EH (cell line): ENCODE measurements at regions not wholly inside any gene's neighbourhood (a gene's known extent, or its start where the extent isn't known, plus 50 kb on each side); places are given as distances from the start of the nearest gene placed in this dataset.
"Not testable (repeated sequence)": the region's sequence is repeated elsewhere in the genome, so short reads cannot be mapped to it uniquely, and the experiment has no call there.

Experiments
- DNase-seq: peaks from one replicate; pipeline ENCODE4 v3.0.0-alpha.2; 2015; ENCODE audit warnings: low read depth

DNA sequence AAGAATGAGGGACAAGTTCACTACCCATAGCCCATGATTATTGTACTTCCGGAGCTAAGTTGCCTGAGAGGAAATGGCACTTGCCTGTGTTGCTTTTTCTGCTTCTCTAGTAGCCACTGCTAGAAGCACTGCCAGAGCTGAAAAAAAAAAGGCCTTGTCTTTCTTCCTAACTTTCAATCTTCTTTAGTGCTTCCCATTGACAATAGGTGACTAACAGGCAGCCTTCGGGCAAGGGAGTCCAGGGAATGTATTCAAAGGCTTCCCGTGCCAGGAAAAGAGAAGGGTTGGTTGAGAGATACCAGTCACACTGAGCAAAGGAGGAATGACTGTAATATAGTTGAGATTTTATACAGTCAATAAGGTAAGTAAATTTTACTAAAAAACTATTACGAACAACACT is 242.0 kb downstream of the CALCRL start:
- DNase-seq = no peak

DNA sequence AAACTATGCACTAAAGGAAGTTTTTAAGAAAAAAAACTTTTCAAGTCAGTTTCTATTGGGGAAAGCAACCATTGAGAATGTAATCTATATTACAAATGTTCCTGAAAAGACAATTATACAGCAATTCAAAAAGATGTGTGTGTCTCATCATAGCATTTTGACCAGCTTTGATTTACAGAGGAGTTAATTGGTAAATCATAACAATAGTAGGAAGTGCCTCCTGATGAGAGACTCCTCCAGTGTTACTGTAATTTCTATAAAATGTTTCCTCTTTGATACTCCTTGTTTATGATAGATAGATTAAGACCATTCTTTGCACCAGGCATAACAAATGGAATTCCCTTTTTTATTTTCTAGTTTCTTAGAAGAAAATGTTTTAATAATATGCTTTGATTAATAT is 249.9 kb downstream of the CALCRL start:
- no peak for DNase-seq

DNA sequence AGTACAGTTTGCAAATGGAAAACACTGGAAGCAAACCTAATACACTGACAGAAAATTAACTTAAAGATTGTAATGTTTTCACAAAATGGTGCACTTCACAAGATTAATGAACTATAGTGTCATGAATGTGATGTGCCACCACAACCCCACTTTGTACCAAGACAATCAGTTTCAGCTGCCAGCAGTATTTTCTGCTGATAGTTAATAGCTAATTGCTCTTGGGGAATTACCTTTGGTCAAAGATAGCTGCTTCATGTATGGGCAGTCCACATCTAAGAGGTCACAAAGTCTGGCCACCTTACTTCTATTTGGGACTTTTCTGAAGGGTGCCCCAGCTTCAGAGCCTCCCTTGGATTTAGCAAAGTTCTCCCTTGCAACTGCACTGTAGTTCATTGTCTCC is 254.0 kb downstream of the CALCRL start:
- no peak for DNase-seq

DNA sequence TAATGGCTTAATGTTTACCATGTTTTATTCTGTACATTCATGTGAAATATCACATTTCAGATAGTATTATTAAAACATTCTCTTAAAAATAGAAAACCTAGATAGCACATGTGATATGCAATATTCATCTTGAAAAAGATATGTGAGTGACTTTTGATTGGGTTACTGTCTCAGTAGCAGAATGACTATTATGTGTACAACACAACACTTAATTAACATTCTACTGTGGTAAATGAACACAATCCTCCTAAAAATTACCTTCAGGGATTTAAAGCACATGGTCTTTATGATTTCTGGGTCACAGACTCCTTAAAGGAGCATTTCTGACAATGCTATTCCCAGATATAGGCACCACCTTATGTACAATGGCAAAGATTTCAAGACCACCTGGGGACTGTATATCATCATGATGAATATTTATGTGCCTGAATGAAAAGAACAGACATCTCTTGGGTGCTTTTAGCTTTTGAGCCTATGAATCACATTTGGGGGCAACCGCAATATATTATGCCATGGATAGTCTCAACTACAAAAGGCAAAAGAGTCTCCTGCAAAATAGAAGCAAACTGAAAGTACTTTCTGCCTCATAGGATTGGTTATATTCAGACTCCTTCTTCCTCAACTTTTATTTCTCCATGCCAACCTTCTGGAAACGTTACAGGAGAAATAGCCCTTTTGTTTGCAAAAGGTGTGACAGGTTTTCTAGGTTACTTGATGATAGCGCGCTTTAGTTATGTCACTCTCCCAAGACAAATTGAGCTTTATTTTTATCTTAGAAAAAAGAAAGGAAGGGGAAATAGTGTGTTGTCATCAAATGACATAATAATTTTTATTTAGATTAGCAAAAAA is 259.0 kb downstream of the CALCRL start:
- no peak for DNase-seq

DNA sequence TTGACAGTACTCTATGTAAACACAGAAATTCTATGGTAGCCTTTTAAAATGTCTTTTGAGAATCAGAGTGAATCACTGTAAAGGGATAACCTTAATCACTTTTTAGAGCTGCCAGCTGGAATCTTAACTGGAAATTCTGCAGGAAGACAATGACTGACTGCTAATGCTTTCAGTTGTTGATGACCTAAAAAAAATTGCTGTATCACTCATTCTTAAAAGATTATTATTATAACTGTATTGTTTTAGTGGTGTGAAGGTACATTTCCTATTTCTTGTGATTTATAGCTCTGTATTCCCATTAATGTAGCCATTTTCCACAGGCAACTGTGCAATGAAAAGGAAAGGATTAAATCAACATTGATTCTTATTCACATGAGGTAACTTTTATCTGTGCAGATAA is 260.5 kb downstream of the CALCRL start:
- no peak for DNase-seq

DNA sequence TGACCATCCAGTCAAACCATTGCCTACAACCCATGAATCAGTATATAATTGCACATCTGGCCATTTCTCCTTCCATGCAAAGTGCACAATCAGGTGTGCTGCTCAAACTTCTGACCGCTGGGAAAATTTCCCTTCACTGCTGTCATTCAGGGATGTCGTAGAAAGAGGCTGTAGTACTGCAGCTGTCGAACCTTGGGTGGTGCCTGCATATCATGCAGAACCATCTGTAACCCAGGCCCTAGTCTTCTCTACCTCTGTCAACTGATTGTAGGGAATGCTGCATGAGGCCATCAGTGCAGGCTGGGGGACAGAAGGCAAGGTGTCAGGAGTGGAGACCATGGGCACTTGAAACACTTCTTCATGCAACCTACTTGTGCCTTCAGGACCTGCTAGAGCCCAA is 267.5 kb downstream of the CALCRL start:
- DNase-seq = no peak

DNA sequence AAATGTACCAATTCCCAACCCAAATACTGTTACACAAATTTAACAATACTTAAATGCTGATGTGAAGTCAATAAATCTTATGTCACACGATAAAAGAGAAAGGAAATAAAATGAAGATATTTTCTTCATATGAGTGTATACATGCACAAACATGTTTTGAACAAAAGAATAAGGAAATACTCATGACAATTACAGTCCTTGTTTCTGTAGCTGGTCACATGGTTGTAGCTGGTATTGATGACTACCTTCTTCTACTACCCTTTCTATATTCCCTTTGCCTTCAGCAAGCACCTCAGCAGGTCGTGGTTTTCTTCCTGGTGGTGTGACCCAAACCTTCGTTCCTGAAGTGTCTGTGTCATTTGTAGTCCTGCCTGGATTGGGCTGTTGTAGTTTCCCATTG is 269.2 kb downstream of the CALCRL start:
- not testable (repeated sequence) for DNase-seq

DNA sequence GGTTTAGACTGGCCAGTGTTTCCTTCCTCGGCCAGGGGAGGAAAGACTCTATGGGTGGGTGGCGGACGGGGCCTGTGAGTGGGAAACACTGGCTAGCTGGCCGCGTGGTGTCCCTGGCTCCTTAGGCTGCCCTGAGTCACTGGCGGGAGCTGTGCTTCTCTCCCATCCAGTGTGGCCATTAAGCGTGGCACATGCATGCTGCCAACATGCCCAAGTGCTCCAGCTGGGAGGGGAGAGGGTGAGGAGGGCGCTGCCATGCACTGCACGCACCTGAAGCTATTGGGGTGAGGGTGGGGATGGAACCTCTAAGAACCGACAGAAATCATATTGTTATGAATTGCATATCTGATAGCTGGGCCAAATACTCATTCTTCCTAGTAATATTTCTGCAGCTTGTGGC is 270.8 kb downstream of the CALCRL start:
- DNase-seq = no peak

DNA sequence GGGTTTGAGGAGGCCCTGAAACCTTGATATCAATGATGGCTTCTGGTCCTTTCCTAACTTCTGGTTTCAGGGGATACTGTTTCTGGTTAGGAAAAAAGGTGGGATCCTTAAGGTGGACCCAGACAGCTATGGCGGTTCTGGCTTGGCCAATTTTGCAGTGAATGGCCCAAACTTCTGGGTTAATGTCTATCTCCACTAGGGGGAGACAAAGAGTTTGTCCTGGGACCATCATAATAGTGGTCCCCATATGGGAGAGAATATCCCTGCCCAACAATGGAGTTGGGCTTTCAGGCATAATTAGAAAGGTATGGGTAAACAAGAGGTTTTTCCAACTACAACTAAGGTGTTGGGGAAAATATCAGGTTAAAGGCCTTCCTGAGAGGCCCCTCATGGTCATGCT is 273.5 kb downstream of the CALCRL start:
- peak; percentile 16 for DNase-seq

DNA sequence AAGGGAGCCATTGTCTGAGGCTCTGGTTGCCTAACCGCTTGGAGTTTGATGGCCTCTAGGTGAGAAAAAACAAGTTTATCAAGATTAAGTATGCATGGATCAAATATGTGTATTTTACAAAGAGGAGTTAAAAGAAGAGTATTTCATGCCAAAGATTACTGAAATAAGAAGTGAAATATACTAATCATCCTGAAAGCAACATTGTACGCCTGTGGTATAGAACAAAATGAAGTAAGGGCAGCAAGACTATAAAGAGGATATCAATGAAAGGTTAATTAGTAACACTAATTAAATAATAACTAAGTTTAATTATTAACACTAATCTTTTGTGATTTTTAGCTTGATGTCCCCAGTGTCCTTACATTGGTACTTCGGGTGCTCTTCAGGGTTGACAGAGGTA is 276.7 kb downstream of the CALCRL start:
- DNase-seq = no peak

DNA sequence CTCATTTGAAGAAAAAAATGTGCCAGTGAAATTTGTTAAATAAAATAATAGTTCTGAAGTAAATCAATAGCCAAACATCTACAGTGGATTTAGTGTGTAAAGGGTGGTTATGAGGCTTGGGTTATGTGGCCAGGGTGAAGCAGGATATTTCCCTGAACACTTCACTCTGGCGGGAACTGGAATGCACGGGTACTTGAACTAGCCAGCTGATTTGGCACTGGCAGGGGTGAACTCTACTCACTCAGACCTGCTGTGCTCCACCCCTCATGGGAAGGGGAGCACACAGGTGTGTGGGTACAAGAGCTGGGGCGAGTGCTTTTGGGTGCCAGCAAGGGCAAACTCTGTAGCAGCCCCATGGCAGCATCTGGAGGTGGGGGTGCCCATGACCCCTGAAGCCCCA is 278.2 kb downstream of the CALCRL start:
- DNase-seq = no peak

DNA sequence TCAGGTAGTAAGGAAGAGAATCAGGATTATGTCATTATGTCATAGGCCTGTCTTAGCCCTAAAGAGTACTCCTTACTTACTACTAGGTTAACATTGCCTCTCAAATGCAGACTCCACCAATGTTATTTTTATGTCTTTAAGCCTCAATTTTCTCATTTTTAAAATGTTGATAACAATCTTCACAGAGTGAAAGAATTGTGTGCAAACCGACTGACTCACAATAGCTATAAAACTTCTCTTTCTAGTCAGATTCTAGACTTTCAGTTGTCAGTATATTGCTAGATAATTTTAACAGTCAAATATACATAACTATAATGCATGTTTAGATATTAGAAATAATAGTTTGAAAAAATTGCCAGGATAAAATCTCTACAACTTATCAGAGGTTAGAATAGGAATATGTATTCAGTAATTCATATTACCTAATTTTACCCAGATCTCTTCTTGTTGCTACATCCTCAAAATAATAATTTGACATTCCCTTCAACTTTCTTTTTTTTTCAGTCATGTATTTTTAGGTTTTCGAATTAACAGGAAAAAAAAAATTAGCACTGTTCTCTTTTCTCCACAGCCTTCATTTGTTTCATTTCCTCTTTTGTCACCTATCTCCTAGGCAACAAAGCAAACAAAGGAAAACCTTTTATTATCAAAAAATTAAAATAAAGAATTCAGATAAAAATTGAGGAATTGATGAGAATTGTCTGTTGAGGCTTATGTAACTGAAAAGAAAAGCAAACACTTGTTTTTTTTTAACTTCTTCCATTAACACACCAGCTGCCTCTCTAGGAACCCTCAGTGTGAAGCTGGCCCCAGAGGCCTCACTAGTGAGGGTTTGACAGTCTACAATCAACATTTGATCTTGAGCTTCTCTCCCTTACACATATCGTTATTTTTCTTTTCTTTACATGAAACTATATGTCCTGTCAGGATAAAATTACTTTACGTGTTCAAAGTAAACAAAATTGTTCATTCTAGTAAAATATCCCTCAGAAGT is 279.0 kb downstream of the CALCRL start:
- DNase-seq = peak; percentile 1

DNA sequence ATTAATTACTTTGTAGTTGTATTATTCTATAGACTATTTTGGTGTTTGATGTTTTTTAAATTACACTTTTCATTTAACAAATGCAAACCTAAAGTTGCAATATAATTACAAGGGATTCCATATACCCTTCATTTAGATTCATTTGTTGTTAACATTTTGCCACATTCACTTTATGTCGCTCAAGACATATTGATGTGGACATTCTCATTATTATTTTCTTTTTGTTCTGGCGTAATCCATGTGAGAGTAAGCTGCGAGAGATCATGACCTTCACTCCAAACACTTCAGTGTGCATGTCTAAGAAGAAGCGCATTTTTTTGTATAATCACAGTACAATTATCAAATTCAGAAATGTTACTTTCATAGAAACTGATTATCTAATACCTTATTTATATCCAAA is 280.6 kb downstream of the CALCRL start:
- no peak for DNase-seq

DNA sequence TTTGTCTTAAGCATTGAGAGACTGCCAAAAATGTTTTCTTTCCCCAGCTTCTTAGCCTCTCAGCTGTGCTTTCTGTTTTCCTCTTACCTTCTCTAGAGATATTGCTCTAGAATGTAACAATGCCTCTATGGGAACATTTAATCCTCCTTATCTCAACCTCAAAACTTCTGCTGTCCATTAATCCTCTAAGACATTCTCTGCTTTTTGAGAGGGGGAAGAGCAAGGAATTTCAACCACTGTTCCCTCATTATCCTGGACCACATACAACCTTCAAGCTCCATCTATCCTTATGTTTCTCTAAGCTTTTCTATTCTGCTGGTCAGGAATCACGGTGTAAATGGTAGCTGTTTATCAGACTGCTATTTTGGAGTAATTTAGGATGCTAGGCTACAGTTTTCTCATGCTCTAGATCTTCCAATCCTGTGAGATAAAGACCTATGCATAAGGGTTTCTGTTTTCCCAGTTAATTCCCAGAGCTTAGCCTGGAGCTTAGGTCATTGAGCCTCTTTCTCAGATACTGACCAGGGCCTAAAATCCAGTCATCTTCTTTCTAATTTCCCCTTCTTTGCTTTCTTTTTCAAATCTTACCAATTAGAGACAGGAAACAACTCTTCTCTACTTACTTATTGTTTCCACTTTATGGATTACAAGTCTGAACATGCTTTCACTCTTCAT is 282.0 kb downstream of the CALCRL start:
- no peak for DNase-seq

DNA sequence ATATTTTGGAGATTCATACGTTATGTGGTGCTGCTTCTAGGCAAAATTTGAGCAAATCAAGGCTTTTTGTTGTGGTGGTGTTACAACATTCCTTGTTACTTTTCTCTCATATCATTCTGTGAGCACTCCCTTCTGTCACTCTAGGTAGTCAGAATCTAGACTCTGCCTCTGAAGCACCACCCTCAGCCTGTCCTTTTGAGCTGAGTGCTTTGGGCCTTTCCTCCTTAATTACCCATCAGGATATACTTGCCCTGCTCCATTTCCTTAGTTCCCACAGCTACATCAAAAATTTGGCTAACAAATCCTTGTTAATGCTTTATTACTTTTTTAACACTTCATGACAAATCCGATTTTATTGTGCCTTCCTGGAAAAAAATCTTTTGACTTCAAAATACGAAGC is 289.6 kb downstream of the CALCRL start:
- no peak for DNase-seq

DNA sequence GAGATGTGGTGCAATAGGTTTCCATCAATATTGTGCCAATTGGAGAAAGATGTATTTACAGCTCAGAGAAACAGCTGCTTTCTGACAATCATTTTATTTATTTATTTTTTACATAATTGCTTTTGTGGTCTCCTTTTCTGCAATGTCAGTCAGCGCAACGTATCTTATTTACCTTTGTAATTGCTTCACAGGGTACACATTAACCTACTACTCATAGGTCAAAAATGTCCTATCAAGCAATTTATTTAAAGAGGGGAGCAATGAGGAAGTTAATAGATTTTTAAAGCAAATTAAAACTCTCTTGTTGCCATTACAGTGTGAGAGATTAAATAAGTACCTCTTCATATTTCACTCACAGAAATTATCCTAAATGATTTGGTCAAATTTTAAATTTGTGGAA is 291.0 kb downstream of the CALCRL start:
- no peak for DNase-seq

DNA sequence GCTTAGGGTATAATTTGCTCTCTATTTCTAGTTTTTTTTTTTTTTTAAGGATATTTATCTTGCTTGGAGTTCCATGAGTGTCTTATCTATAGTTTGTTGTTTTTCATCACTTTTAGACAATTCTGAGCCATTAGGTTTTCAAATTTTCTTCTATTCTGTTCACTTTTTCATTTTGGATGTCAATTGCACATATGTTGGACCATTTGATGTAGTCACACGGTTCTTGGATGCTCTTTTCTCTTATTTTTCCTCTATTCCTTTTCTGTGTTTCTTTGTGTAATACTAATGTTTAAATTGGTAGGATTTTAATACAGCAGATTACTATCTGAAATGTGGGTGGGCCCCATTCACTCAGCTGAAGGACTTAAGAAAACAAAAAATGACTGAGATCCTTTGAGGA is 292.6 kb downstream of the CALCRL start:
- DNase-seq = no peak

DNA sequence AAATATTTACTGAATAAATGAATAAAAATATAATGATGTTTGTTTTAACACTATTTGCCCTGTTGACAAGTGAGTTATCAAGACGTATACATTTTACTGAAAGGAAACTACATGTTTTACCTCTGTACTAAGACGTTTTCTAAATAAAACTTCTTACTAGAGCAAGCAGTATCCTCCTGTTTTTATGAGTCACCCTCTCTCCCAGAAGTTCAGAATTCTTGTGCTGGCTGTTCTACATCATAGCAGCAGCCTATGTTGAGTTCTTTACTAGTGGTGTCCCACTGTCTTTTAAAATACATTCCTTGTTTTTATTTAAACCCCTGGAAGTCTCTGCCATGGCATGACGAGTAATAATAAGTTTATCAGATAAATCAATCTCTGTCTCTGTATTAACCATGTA is 297.4 kb downstream of the CALCRL start:
- peak; percentile 45 for DNase-seq

DNA sequence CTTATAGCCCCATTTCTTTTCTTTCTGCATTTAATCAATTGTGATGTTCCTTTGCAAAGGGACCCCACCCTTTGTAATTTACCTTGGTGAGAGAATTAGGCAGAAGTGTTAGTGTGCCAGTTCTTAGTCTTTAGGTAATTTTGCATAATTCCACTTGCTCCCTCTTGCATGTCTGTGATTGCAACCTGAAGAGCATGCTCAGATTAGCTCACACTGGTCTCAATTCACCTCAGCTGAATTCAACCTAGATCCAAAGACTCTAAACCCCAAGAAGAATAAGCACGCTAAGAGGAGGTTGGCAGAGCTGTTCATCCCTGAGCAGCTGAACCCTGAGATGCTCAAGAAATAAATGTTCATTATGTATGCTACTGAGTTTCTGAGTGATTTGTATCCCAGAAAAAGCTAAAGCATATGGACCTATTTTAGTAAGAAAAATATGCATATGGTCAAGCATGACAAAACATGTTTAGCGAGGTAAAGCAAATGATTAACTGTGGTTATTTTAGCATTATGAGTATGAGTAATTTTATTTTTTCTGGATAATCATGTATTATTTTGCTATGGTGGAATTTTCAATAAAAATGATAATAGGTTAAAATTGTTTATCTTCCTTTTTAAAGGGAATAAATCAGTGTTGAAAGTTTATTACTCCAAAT is 299.2 kb upstream of the ZSWIM2 start:
- no peak for DNase-seq

DNA sequence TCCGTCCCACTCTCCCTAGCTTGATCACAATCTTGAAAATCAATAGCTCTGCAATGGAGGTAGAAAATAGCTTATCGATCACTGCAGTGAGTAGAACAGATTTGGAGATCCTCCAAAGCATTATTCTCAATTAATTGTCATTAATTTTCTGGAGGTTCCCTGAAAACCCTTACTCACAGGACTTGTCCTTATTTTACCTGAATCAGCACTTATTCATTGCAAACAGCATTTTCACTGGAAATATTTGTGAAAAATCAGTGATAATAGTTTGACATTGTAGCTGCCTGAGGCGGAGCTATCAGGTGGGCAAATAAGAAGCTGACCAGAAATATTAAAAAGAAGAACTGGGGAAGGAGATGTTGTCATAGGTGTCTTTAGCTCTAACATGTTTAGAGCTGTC is 294.6 kb upstream of the ZSWIM2 start:
- DNase-seq = no peak

DNA sequence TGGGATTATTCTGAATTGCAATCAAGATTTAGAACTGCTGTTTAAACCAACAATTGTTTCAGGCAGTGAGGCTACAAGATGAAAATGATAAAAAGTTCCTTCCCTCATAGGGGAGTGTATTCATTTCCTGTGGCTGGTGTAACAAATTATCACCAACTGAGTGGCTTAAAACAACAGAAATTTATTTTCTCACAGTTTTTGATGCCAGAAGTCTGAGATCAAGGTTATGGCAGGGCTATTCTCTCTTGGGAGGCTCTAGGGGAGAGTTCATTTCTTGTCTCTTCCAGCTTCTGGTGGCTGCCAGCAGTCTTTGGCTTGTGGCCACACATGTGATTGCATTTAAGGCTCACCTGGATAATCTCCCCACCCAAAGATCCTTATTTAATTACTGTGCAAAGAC is 290.5 kb upstream of the ZSWIM2 start:
- DNase-seq = no peak

DNA sequence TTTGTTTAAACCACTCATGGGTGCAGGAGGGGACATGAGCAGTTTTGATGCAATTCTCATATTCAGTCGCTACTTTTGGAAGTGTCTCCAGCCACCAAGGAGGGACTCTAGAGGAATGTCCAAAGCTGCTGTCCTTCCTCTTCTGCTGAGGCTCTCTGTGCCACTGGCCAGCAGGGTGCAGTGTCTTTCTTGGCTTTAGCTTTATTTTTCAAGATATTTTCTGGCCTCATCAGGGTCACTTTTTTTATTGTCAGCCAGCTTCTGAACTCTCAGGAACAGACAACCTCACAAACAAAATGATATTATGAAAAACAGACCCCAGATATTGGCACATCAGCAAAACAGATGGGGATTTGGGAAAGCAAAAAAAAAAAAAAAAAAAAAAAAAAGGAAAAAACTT is 289.3 kb upstream of the ZSWIM2 start:
- DNase-seq = peak; percentile 51
